HG03039 (cell line): ENCODE measurements at regions not wholly inside any gene's neighbourhood (a gene's known extent, or its start where the extent isn't known, plus 50 kb on each side); places are given as distances from the start of the nearest gene placed in this dataset.

Source experiments
- ATAC-seq: cut with Tn5 transposase; IDR thresholded peaks from one replicate; pipeline ENCODE4 v1.9.1; 2021; ENCODE audit warnings: mild to moderate bottlenecking, moderate library complexity; ENCODE audit not compliant: unreplicated experiment

DNA sequence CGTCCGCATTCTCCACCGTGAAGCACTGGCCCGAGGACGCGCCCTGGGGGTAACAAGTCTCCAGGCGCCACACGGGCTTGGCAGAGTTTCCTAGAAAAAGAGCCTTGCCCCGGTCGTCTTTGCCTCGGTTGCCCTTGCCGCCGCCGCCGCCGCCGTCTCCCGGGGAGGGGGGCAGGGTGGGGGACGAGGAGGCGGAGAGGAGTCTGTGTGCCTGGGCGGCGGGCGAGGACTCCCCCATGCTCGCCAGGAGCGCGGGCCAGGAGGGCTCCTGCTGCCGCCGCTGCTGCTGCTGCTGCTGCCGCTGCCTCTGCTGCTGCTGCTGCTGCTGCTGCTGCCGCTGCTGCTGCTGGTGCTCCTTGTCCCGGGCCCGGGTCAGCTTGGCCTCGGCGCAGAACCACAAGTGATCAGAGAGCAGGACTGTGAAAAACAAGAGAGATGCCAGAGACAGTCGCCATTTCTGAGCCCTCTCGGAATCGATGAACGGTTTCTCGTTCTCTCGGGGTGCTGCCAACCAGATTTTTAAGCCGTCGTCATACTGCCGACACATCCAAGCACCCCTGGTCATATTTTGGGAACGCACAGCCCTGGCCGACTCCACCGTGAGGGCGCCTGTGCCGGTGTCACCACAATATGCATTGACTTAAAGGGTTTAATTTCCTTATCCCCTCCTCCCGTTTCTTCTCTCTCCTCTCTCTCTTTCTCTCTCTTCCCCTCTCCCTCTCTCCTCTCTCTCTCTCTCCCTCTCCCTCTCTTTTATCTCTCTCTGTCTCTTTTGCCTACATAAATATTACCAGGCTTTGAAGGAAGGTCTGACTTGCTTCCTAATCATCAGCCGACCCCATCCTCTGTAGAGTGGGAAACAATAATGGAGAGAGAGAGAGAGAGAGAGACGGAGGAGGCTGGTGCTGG, 349.1 kb downstream of the LIG4 start:
- ATAC-seq: no peak

- ATAC-seq: no peak
Measured at GRCh38 chr13:107865643-107866031, 349.7 kb downstream of the LIG4 start.

GRCh38 chr13:107865318-107865575, 350.1 kb downstream of the LIG4 start:
- ATAC-seq: no peak

GRCh38 chr13:107864543-107865317, 350.6 kb downstream of the LIG4 start:
- ATAC-seq: no peak

- no peak for ATAC-seq
Measured at GRCh38 chr13:107860284-107860683, 355.1 kb downstream of the LIG4 start.

- ATAC-seq: no peak
Measured at GRCh38 chr13:107854880-107855279, 360.5 kb downstream of the LIG4 start.

DNA sequence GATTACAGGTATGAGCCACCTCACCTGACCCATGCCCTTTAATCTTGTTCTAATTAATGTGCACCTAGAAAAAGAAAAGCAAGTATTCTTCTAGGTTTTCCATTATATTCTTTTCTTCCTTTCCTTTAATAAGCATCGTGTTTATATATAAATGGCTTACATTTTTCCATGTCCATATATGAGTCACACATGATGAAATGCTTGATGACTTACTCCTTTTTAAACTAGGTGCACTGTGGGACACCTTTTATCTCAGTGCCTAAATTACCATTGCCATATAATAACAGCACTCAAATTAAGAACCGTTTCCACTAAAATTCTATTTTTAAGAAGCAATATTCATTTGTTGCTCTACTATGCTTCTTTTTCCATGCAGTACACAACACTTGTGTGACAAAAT, 363.3 kb downstream of the LIG4 start:
- no peak for ATAC-seq

- ATAC-seq: no peak
Measured at GRCh38 chr13:107851670-107852069, 363.7 kb downstream of the LIG4 start.

DNA sequence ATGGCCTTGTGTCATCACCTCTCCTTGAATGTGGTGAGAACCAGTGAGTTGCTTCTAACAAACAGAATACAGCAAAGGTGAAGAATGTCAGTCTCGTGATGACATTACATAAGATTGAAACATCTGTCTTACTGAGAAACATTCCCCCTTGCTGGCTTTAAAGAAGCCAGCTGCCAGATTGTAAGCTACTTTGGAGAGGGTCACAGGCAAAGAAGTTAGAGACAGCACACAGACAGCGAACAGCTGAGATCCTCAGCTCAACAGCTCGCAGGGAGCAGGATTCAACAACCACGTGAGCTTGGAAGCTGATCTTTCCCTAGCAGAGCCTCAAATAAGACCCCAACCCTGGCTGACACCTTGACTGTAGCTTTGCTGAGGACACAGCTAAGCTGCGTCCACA, 367.9 kb downstream of the LIG4 start:
- no peak for ATAC-seq

DNA sequence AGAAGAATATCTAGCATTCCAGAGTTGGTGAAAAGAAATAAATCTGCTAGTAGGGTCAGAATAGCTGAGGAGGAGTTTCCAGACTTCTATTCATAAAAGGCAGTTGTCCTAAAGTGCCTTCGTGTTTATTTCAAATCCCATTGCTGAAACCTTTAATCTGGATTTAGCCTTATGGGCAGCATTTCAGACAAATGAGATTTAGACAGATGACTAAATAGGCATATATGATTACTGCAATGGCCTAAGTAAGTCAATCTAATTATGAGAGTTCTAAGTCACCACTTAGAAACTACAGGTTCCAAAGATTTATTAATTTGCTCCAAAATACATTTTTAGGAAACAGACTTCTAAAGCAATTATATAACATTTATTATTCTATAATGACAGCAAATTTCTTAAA, 368.7 kb downstream of the LIG4 start:
- no peak for ATAC-seq

- ATAC-seq: no peak
Measured at GRCh38 chr13:107845911-107846310, 369.4 kb downstream of the LIG4 start.

DNA sequence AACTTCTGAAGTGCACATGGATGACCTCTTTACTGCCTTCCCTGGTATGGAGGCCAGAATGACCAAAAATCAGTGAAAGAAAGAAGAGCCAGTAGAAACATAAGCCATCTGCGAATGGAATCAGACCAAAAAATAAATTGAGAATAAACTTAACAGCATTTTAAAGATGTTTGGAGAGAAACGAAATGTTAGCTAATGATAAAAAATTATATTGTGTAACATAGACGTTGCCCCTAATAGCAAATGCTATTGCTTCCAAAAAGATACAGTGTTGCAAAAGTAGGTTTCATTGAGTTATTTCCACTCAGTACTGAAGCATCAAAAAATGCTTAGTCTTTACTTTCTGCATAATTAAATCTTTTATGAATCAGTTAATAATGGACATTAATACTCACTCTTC, 371.7 kb downstream of the LIG4 start:
- ATAC-seq: no peak

GRCh38 chr13:107843281-107843680, 372.1 kb downstream of the LIG4 start:
- ATAC-seq: no peak

DNA sequence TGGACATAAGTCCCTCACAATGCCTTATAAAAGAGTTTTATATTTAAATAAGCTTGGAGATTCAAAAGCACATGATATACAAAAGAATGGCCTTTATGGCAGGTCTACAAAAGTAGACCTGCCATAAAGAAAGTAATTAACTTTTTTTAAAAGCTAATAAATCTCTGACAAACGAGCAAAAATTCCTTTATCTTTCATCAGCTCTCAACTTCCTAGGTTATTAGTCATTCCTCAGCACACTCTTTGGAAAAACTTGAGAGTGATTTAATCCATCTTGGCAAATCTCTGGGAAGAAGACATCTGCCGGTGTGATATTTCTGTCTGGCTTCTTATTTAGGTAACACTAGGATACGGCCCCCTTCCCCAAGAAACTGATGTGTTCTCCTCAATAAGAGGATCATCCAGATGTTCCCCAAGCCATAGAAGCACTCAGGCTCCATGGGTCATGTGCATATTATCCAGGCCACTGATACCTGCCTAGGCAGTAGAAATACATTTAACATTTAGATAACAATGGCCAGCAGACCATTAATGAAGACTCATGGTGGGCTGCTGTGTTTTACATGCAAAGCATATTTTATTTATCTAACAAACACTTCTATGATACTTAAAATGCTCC, 372.7 kb downstream of the LIG4 start:
- ATAC-seq: no peak

DNA sequence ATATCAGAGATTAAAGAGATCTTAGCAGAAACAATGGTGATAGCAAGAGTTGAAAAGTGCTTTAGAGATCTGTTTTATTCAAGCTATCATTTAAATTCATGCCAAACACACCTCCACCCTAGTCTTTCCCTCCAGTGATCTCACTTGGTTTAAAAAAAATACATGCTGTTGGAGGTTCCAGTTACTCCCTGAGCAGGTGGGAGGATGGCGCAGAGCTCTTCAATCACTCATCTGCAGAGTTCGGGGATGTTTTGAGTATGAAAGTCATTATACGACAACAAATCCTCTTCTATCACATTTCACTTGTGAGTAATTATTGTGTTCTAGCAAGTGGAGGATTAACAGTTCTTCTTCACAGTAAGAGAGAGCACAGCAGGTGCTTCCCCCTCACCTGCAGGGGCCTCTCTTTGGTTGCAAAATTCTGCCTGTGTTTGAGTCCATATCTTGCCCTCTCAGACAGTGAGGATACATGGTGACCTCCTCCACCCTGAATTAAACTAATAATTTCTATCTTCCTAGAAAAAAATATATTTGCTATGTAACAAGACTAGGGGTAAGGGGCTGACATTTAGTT, 376.7 kb downstream of the LIG4 start:
- ATAC-seq: no peak

GRCh38 chr13:107836685-107837084, 378.7 kb downstream of the LIG4 start:
- no peak for ATAC-seq

DNA sequence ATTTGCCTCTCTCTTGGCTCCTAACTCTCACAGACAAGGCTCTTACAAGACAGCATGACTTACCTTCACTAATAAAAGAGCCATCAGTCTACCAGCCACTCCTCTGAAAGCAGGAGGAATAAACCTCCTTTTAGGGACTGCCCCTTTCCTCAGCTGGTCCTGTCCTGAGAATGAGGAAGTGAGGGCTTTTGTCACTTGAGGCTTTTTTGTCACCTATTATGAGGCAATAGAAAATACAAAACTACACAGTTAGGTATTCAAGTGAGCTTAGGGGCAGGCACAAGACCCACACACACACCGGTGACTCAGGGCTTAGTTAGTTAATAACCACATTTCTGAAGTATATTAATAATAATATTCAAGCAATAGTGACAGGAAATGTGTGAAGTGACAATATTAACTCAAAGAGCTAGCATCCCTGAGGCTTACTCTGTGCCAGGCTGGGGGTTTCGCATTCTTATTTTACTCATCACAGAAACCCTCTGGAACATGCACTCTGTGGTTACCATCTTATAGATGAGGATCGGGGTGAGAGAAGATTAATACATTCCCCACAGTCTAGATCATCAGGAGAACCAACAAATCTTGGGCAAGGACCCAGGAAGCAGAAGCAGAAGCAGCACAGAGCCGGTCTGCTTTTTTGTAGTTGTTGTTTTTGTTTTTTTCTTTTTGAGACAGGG, 379.9 kb downstream of the LIG4 start:
- no peak for ATAC-seq

GRCh38 chr13:107834717-107835116, 380.6 kb downstream of the LIG4 start:
- ATAC-seq: no peak

- ATAC-seq: no peak
Measured at GRCh38 chr13:107834281-107834680, 381.1 kb downstream of the LIG4 start.

DNA sequence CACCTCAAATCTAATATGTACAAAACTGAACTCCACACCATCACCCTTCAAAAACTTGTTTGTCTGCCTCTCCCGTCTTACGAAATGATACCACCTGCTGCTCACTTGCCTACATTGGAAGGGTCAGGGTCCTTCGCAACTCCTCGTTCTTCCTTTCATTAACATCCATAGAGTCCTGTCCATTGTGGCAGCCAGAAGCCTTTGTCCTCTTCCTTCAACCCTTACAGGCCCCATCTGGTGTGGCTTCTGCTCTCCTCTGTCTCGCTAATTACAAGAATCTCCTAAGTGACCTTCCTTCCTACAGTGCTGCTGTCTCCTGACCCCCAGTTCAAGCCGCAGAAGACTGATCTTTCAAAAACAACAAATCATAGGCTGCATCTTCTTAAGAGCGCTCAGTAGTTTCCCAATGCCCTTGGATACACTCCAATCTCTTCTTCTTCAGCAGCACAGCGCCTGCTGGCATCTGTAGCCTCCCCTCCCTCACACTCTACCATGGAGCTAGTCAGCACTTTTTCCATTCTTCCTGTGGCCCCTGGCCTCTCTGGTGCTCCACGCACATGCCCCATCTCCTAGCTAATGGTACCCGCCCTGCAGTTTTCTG, 382.7 kb downstream of the LIG4 start:
- no peak for ATAC-seq

- no peak for ATAC-seq
Measured at GRCh38 chr13:107830804-107831203, 384.5 kb downstream of the LIG4 start.
